Embryonic facial prominence (tissue), 1 donor: ENCODE measurements at regions not wholly inside any gene's neighbourhood (a gene's known extent, or its start where the extent isn't known, plus 50 kb on each side); places are given as distances from the start of the nearest gene placed in this dataset.

Source experiments
- DNase-seq: peaks from one replicate; pipeline ENCODE4 v3.0.0-alpha.2; 2016; ENCODE audit errors: extremely low spot score

GRCh38 chr4:104418286-104418685 is 76.4 kb downstream of the CXXC4 start:
- no peak for DNase-seq

DNA sequence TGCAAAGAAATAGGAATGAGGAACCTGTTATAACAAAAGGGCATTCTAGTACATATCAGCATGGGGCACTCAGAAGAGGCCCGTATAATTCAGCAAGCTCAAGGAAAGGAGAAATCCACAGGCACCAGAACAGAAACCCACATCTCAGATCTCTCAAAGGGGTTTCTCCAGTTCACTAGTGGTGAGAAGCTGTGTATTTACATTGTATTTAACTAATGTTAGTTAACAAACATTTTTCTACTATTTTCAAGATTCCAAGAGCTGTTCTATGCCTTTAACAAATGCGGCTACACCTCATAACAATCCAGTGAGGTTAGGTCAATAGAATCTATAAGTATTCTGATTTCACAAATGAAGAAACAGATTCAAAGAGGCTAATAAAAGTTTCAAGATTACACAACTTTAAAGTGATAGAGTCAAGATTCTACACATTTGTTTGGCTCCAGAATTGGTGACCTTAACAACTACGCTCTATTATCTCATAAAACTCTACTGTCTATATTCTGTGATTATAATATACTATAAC is 77.3 kb downstream of the CXXC4 start:
- DNase-seq: no peak

DNA sequence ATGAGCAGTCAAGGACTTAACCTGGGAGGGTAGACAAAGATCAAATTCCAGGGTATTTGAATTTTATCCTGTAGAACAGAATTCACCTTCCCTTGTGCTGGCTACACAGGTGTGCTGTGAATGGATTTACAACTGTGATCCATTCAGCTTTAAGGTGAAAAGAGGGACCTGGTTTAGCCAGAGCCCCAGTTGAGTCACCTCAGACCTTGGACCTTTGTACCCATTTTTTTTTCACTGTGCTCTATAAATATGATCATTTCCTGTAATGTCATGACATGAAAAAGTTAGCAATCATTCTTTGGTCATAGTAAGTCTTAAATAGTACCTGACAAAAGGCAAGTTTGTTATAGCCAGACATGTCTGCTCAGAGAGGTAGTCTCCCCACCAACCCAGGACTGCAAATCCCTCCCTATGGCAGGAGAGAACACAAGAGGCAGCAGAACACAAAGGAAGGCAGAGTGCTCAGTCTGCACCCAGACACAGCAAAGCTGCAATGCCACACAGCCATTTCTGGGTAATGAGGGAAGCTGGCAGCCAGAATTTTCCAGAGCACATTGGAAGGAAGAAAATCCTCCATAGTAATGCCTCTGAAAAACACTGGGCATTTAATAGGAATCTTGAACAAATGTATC is 77.9 kb downstream of the CXXC4 start:
- no peak for DNase-seq

- no peak for DNase-seq
Measured at GRCh38 chr4:104413487-104413886, 81.2 kb downstream of the CXXC4 start.

DNA sequence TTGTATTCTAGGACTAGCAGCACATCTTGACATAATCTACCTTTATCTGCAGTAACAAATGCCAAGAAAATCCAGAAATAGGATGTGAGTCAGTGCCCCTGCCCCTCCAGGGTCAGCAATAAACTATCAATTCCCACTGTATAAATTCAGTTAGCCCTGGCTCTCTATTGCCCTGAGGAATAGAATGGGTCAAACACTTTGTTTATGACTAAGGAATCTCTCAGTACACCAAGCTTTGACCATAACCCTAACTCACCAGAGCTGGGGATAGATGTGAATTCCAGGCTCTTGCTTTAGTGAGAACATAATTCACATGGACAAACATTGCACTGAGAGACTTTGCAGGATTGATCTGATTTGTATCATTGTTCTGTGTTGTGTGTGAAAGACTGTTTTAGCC is 82.3 kb downstream of the CXXC4 start:
- DNase-seq: no peak

GRCh38 chr4:104411502-104411901 is 83.2 kb downstream of the CXXC4 start:
- DNase-seq: no peak

- no peak for DNase-seq
Measured at GRCh38 chr4:104408878-104409277, 85.8 kb downstream of the CXXC4 start.

GRCh38 chr4:104404361-104404760 is 90.3 kb downstream of the CXXC4 start:
- no peak for DNase-seq

DNA sequence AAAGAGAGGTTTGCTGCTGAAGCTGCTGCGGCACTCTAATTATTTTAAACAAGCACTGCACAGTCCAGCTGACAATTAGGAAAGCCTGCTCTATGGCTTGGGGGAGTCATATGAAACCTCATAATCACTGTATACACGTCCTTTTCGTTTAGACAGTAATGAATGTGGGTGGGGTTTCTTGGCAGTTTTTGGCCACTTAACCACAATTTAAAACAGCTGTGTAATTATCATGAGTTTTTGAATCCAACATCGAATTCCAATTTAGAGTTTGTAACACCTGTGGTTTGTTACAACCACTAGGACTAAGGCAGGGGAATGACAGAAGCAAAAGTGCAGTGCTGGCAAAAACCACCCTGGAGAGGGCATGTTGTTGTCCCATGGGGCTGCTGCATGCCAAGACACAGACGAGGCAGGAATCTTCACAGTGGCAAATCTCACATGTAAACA is 99.5 kb downstream of the CXXC4 start:
- DNase-seq: no peak

DNA sequence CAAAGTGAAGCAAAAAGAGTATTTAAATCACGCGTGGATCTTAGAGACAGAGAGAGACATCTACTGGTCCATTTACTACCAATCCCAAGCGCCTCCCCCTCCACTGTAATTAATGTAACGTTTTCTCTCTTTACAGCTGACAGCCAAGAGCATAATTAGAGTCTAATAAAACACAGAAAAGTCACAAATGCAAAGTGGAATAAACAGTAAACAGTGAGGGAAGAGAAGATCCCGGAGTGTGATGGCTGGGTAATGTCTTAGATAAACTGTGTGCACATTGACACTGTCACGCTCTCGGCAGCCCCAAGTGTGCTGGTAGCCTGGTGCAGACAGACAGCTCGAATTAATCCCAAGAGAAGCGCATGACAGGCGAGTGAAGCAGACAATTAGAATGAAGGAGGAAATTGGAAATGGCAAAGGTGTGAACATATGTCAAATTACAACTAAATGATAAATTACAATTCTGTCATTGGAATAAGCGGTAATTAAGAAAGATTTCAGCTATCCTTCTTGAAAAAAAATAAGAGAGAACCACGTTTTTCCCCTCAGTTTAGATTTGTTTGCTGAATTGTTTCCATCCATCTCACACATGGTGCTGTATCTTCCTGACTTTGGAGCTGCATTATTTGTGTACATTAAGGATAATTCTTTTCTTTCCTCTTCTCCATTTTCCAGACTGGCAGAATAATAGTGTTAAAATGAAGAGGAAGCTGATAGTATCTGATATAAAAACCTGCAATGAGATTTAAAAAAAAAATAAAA is 100.1 kb downstream of the CXXC4 start:
- no peak for DNase-seq

- DNase-seq: no peak
Measured at GRCh38 chr4:104393655-104394324, 100.9 kb downstream of the CXXC4 start.

- DNase-seq: no peak
Measured at GRCh38 chr4:104385713-104386112, 109.0 kb downstream of the CXXC4 start.

GRCh38 chr4:104382961-104383360 is 111.7 kb downstream of the CXXC4 start:
- DNase-seq: no peak

DNA sequence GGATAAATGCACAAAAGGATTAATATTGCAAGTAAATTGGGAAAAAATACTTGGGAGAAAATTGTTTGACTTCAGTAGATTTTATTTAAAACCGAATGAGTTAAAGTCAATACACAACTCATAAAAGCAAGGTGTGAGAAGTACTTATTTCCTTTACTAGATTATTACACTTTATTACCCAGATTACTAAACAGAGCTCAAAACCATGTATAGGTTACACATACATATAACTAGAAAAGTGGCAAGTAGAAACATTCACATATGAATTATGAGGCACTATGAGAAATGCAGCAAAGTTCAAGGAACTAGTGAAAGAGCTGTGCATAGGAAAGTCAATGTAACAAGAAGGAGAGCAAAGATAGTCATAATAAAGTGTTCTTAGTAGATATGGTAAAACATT is 113.0 kb downstream of the CXXC4 start:
- no peak for DNase-seq

DNA sequence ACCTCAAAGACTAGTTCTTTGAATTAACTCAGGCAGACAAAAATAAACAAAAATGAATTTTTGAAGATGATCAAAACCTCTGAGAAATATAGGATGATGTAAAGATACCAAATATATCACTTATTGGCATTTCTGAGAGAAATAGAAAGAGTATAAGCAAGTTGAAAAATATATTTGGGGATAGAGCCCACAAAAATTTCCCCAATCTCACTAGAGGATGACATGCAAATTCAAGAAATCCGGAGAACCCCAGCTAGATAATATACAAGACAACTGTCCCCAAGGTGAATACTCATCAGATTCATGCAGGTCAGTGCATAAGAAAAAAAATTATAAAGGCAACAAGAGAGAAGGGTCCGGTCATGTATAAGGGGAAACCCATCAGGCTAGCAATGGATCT is 129.1 kb downstream of the CXXC4 start:
- DNase-seq: no peak

- no peak for DNase-seq
Measured at GRCh38 chr4:104353481-104353880, 141.2 kb downstream of the CXXC4 start.

DNA sequence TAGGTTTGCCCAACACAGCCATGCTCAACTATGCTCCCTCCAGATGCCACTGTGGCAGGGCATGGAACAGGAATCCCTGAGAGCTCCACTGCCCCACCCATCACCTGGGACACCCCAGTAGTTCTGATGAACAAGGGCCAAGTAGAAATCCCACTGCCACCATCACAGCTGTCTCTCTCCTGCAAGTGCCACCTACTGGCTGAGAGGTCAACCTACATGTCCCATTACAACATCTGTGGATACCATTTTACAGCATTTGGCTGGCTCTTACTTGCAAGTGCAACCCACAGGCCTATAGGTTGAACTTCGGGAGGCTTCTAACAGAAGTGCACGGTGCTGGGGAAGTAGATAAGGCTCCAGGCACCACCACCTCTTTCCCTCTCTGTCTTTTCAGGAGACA is 142.5 kb downstream of the CXXC4 start:
- DNase-seq: no peak

- DNase-seq: no peak
Measured at GRCh38 chr4:104351706-104352105, 143.0 kb downstream of the CXXC4 start.

GRCh38 chr4:104345598-104346242 is 149.0 kb downstream of the CXXC4 start:
- DNase-seq: no peak

GRCh38 chr4:104344342-104344980 is 150.2 kb downstream of the CXXC4 start:
- DNase-seq: no peak

DNA sequence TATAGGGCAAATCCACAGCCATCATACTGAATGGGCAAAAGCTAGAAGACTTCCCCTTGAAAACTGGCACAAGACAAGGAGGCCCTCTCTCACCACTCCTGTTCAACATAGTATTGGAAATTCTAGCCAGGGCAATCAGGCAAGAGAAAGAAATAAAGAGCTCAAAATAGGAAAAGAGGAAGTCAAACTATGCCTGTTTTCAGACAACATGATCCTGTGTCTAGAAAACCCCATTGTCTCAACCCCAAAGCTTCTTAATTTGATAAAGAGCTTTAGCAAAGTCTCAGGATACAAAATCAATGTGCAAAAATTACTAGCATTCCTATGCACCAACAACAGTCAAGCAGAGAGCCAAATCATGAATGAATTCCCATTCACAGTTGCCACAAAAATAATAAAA is 160.3 kb downstream of the CXXC4 start:
- no peak for DNase-seq
